ENCODE measurements at regions not wholly inside any gene's neighbourhood (a gene's known extent, or its start where the extent isn't known, plus 50 kb on each side); places are given as distances from the start of the nearest gene placed in this dataset.
"Not testable (repeated sequence)": the region's sequence is repeated elsewhere in the genome, so short reads cannot be mapped to it uniquely, and the experiment has no call there.

- Mint-ChIP-seq H3K27me3 (ENCODE audit: insufficient read depth) (no peaks in the 10 kb centered on the region), H3K27ac (no peak overlapping the region), H3K9me3 (no peaks in the 10 kb centered on the region), H3K36me3 (ENCODE audit: low read depth) (no peaks in the 10 kb centered on the region), H3K4me1 (ENCODE audit: low read depth) (no peaks in the 10 kb centered on the region), H3K4me3 (no peak overlapping the region)
- DNase-seq (ENCODE audit: low spot score): no peak
- intact Hi-C loops (cut with micrococcal nuclease): no loop called here
These were observed 303.1 kb upstream of the NPSR1 start for GRCh38 chr7:34354899-34355298.

GRCh38 chr7:34357068-34357467, 300.9 kb upstream of the NPSR1 start:
- no peaks in the 10 kb centered on the region for H3K9me3 Mint-ChIP-seq
- no peak for DNase-seq (ENCODE audit: low spot score)
- intact Hi-C loops (cut with micrococcal nuclease): no loop called here
- no peak overlapping the region for H3K4me3 Mint-ChIP-seq
- no peaks in the 10 kb centered on the region for H3K4me1 Mint-ChIP-seq (ENCODE audit: low read depth)
- no peaks in the 10 kb centered on the region for H3K27me3 Mint-ChIP-seq (ENCODE audit: insufficient read depth)
- no peaks in the 10 kb centered on the region for H3K36me3 Mint-ChIP-seq (ENCODE audit: low read depth)
- no peak overlapping the region for H3K27ac Mint-ChIP-seq

DNA sequence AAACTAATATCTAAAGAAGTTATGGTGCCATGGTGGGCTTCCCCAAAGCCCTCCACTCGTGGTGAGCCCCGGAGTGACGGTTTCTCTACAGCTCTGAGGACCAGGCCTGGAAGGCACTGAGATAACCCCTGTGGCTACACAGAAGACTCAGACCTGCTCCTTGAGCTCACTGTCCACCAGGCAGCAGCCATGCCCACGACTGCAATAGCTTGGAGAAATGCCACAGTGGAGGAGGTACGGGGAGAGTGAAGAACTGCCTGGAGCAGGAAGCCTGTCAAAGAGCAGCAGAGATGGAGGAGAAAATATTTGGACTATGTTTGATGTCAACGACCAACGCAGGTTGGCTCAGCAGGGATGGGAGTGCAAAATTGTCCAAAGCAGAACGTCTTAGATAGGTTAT, 300.1 kb upstream of the NPSR1 start:
- Mint-ChIP-seq H3K27ac (no peak overlapping the region), H3K9me3 (no peaks in the 10 kb centered on the region), H3K36me3 (ENCODE audit: low read depth) (no peaks in the 10 kb centered on the region), H3K4me3 (no peak overlapping the region), H3K27me3 (ENCODE audit: insufficient read depth) (no peaks in the 10 kb centered on the region), H3K4me1 (ENCODE audit: low read depth) (no peaks in the 10 kb centered on the region)
- DNase-seq (ENCODE audit: low spot score): no peak
- intact Hi-C loops (cut with micrococcal nuclease): no loop called here

DNA sequence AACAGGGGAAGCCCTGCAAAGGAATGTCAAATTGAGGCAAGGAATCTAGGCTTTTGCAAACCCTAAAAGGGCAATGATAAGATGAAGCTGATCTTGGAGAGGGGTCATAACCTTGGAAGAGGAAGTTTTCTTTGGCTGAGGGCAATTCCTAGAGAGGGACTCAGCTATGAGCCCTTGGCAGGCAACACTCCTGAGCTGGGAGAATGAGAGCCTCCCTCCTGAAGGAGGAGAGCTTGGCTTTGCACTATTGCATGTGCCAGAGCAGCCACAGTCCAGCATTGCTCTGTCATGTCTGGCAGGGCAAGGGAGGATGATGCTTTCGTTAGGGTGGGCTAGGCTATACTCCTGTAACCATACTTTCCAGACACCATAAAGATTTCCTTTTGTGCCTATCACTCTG, 299.4 kb upstream of the NPSR1 start:
- H3K4me1 Mint-ChIP-seq (ENCODE audit: low read depth); H3K36me3 Mint-ChIP-seq (ENCODE audit: low read depth); DNase-seq (ENCODE audit: low spot score); intact Hi-C loops (cut with micrococcal nuclease); H3K4me3 Mint-ChIP-seq; H3K27me3 Mint-ChIP-seq (ENCODE audit: insufficient read depth); H3K27ac Mint-ChIP-seq; H3K9me3 Mint-ChIP-seq: not testable (repeated sequence)

GRCh38 chr7:34361663-34362250, 296.3 kb upstream of the NPSR1 start:
- Mint-ChIP-seq H3K36me3 (ENCODE audit: low read depth) (no peaks in the 10 kb centered on the region), H3K4me3 (no peak overlapping the region), H3K9me3 (peaks cover 5% of the 10 kb centered on the region), H3K4me1 (ENCODE audit: low read depth) (no peaks in the 10 kb centered on the region), H3K27me3 (ENCODE audit: insufficient read depth) (no peaks in the 10 kb centered on the region), H3K27ac (no peak overlapping the region)
- DNase-seq (ENCODE audit: low spot score): no peak
- intact Hi-C loops (cut with micrococcal nuclease): no loop called here

GRCh38 chr7:34362621-34363020, 295.4 kb upstream of the NPSR1 start:
- intact Hi-C loops (cut with micrococcal nuclease): no loop called here
- H3K9me3 Mint-ChIP-seq: peaks cover 5% of the 10 kb centered on the region

DNA sequence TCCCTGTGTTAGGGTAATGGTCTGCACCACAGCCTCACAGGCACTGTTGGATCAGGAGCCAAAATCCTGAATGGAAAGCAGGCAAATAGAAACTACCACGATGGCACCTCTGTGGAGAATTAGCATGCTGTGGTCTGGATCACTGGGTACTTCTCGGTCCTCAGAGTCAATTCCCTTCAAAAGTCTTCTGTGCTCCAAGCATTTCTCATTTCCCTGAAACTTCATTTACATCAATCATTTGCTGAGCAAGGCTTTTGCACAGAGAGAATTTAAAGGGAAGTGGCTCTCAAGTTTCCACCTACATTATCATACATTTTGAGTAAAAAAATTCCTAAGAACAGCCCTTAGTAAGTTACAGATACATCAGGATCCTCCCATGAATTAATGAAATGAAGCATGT, 293.9 kb upstream of the NPSR1 start:
- Mint-ChIP-seq H3K27me3 (ENCODE audit: insufficient read depth) (no peaks in the 10 kb centered on the region), H3K4me3 (no peak overlapping the region), H3K9me3 (peaks cover 5% of the 10 kb centered on the region), H3K4me1 (ENCODE audit: low read depth) (no peaks in the 10 kb centered on the region), H3K27ac (no peak overlapping the region), H3K36me3 (ENCODE audit: low read depth) (no peaks in the 10 kb centered on the region)
- DNase-seq (ENCODE audit: low spot score): no peak
- intact Hi-C loops (cut with micrococcal nuclease): no loop called here

More at GRCh38 chr7:34362621-34363020, 295.4 kb upstream of the NPSR1 start:
- no peak overlapping the region for H3K4me3 Mint-ChIP-seq
- no peaks in the 10 kb centered on the region for H3K36me3 Mint-ChIP-seq (ENCODE audit: low read depth)
- H3K27me3 Mint-ChIP-seq (ENCODE audit: insufficient read depth): no peaks in the 10 kb centered on the region
- H3K4me1 Mint-ChIP-seq (ENCODE audit: low read depth): no peaks in the 10 kb centered on the region
- no peak for DNase-seq (ENCODE audit: low spot score)
- no peak overlapping the region for H3K27ac Mint-ChIP-seq

- Mint-ChIP-seq H3K27ac (no peak overlapping the region), H3K4me1 (ENCODE audit: low read depth) (no peaks in the 10 kb centered on the region), H3K9me3 (peaks cover 5% of the 10 kb centered on the region), H3K4me3 (no peak overlapping the region), H3K27me3 (ENCODE audit: insufficient read depth) (no peaks in the 10 kb centered on the region), H3K36me3 (ENCODE audit: low read depth) (no peaks in the 10 kb centered on the region)
- intact Hi-C loops (cut with micrococcal nuclease): no loop called here
- no peak for DNase-seq (ENCODE audit: low spot score)
These were observed 293.0 kb upstream of the NPSR1 start for GRCh38 chr7:34365011-34365410.

DNA sequence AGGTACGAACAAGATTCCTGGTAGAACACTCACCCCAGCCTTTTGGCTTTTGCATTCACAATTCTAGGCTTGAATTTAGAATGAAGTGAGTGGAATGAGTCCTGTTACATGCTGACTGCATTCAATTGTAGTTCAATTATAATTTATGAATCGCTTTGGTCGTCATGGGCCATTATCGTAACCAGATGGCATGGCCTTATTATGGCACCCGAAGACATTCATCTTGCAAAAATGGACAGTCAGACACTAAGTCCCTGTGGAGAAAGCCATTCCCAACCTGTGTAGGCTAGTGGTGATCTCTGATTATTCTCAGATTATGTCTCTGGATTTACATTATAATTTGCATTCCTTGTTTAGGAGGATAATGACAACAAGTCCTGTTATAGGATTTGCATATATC, 292.4 kb upstream of the NPSR1 start:
- no peak for DNase-seq (ENCODE audit: low spot score)
- no peaks in the 10 kb centered on the region for H3K4me1 Mint-ChIP-seq (ENCODE audit: low read depth)
- no peak overlapping the region for H3K4me3 Mint-ChIP-seq
- intact Hi-C loops (cut with micrococcal nuclease): no loop called here
- no peaks in the 10 kb centered on the region for H3K36me3 Mint-ChIP-seq (ENCODE audit: low read depth)
- H3K27ac Mint-ChIP-seq: no peak overlapping the region
- no peaks in the 10 kb centered on the region for H3K27me3 Mint-ChIP-seq (ENCODE audit: insufficient read depth)
- H3K9me3 Mint-ChIP-seq: peaks cover 5% of the 10 kb centered on the region

GRCh38 chr7:34371922-34372321, 286.1 kb upstream of the NPSR1 start:
- intact Hi-C loops (cut with micrococcal nuclease): no loop called here
- Mint-ChIP-seq H3K27ac (no peak overlapping the region), H3K9me3 (no peaks in the 10 kb centered on the region), H3K4me1 (ENCODE audit: low read depth) (no peaks in the 10 kb centered on the region), H3K27me3 (ENCODE audit: insufficient read depth) (no peaks in the 10 kb centered on the region), H3K4me3 (no peak overlapping the region), H3K36me3 (ENCODE audit: low read depth) (no peaks in the 10 kb centered on the region)
- DNase-seq (ENCODE audit: low spot score): no peak

GRCh38 chr7:34373940-34374339, 284.1 kb upstream of the NPSR1 start:
- no peaks in the 10 kb centered on the region for H3K36me3 Mint-ChIP-seq (ENCODE audit: low read depth)
- H3K4me3 Mint-ChIP-seq: no peak overlapping the region
- no peak for DNase-seq (ENCODE audit: low spot score)
- no peak overlapping the region for H3K27ac Mint-ChIP-seq
- H3K4me1 Mint-ChIP-seq (ENCODE audit: low read depth): no peaks in the 10 kb centered on the region
- peaks cover 3% of the 10 kb centered on the region for H3K9me3 Mint-ChIP-seq
- no peaks in the 10 kb centered on the region for H3K27me3 Mint-ChIP-seq (ENCODE audit: insufficient read depth)
- intact Hi-C loops (cut with micrococcal nuclease): no loop called here

DNA sequence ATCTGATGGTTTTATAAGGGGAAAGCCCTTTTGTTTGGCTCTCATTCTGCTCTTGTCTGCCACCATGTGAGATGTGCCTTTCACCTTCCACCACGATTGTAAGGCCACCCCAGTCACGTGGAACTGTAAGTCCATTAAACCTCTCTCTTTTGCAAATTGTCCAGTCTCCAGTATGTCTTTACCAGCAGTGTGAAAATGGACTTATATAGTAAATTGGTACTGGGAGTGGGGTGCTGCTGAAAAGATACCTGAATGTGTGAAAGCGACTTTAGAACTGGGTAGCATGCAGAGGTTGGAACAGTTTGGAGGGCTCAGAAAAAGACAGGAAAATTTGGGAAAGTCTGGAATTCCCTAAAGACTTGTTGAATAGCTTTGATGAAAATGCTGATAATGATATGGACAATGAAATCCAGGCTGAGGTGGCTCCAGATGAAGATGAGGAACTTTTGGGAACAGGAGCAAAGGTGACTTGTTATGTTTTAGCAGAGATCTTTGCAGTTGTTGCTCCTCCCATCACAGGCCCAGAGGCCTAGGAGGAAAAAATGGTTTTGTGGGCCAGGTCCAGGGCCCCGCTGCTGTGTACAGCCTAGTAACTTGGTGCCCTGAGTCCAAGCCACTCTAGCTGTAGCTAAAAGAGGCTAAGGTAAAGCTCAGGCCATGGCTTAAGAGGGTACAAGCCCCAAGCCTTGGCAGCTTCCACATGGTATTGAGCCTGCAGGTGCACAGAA, 275.7 kb upstream of the NPSR1 start:
- intact Hi-C loops (cut with micrococcal nuclease): no loop called here
- DNase-seq (ENCODE audit: low spot score): no peak
- H3K9me3 Mint-ChIP-seq: peaks cover 17% of the 10 kb centered on the region
- H3K4me1 Mint-ChIP-seq (ENCODE audit: low read depth): no peaks in the 10 kb centered on the region
- no peak overlapping the region for H3K27ac Mint-ChIP-seq
- no peak overlapping the region for H3K4me3 Mint-ChIP-seq
- no peaks in the 10 kb centered on the region for H3K36me3 Mint-ChIP-seq (ENCODE audit: low read depth)
- H3K27me3 Mint-ChIP-seq (ENCODE audit: insufficient read depth): no peaks in the 10 kb centered on the region

- no peaks in the 10 kb centered on the region for H3K27me3 Mint-ChIP-seq (ENCODE audit: insufficient read depth)
These were observed 272.6 kb upstream of the NPSR1 start for GRCh38 chr7:34385384-34385783.

More at GRCh38 chr7:34385384-34385783, 272.6 kb upstream of the NPSR1 start:
- H3K36me3 Mint-ChIP-seq (ENCODE audit: low read depth): no peaks in the 10 kb centered on the region
- H3K27ac Mint-ChIP-seq: no peak overlapping the region
- intact Hi-C loops (cut with micrococcal nuclease): no loop called here
- DNase-seq (ENCODE audit: low spot score): no peak
- H3K4me3 Mint-ChIP-seq: no peak overlapping the region
- H3K4me1 Mint-ChIP-seq (ENCODE audit: low read depth): no peaks in the 10 kb centered on the region
- H3K9me3 Mint-ChIP-seq: peaks cover 14% of the 10 kb centered on the region
